HEK293T (cell line): ENCODE measurements at regions not wholly inside any gene's neighbourhood (a gene's known extent, or its start where the extent isn't known, plus 50 kb on each side); places are given as distances from the start of the nearest gene placed in this dataset.

Experiments
- CTCF ChIA-PET: fragments of 350-600 bp; formaldehyde crosslinking; extraction: SDS; loops from one replicate; lab custom pipeline; 2021; ENCODE audit warnings: antibody characterized with exemption, inconsistent platforms; lab: Yijun Ruan, JAX
- POLR2A ChIA-PET: fragments of 350-600 bp; formaldehyde crosslinking; extraction: SDS; loops from one replicate; lab custom pipeline; 2020; ENCODE audit warnings: antibody characterized with exemption, inconsistent platforms; lab: Yijun Ruan, JAX
- DNase-seq: peaks from one replicate; pipeline ENCODE4 v3.0.0; 2012; ENCODE audit warnings: mixed read lengths; ENCODE audit errors: extremely low spot score
- ARNT ChIP-seq: fragments of 450-650 bp; IDR thresholded peaks from 2 replicates; pipeline ENCODE4 v1.6.1; 2017; ENCODE audit warnings: mild to moderate bottlenecking
- BHLHE40 ChIP-seq: fragments of 450-650 bp; IDR thresholded peaks from 2 replicates; pipeline ENCODE4 v1.6.1; 2016; ENCODE audit warnings: mild to moderate bottlenecking, moderate library complexity, borderline replicate concordance
- CTBP1 ChIP-seq: fragments of 450-650 bp; IDR thresholded peaks from 2 replicates; pipeline ENCODE4 v1.6.1; 2016; ENCODE audit warnings: borderline replicate concordance
- ELF4 ChIP-seq: fragments of 450-650 bp; IDR thresholded peaks from 2 replicates; pipeline ENCODE4 v1.6.1; 2017; ENCODE audit warnings: antibody characterized with exemption
- FOXA1 ChIP-seq: fragments of 450-650 bp; IDR thresholded peaks from 2 replicates; pipeline ENCODE4 v1.6.1; 2016; ENCODE audit warnings: mild to moderate bottlenecking
- FOXK2 ChIP-seq: fragments of 450-650 bp; IDR thresholded peaks from 2 replicates; pipeline ENCODE4 v1.6.1; 2016; ENCODE audit warnings: mild to moderate bottlenecking
- FOXM1 ChIP-seq: fragments of 450-650 bp; IDR thresholded peaks from 2 replicates; pipeline ENCODE4 v1.6.1; 2017; ENCODE audit warnings: mild to moderate bottlenecking, borderline replicate concordance
- HDGF ChIP-seq: fragments of 450-650 bp; IDR thresholded peaks from 2 replicates; pipeline ENCODE4 v1.6.1; 2017; ENCODE audit warnings: antibody characterized with exemption, borderline replicate concordance
- L3MBTL2 ChIP-seq: fragments of 450-650 bp; conservative IDR thresholded peaks from 2 replicates; pipeline ENCODE4 v1.6.1; 2016; ENCODE audit warnings: mild to moderate bottlenecking
- LEF1 ChIP-seq: fragments of 450-650 bp; IDR thresholded peaks from 2 replicates; pipeline ENCODE4 v1.6.1; 2017; ENCODE audit warnings: mild to moderate bottlenecking, borderline replicate concordance
- NFRKB ChIP-seq: fragments of 450-650 bp; IDR thresholded peaks from 2 replicates; pipeline ENCODE4 v1.6.1; 2016; ENCODE audit warnings: mild to moderate bottlenecking, moderate library complexity
- PKNOX1 ChIP-seq: fragments of 450-650 bp; IDR thresholded peaks from 2 replicates; pipeline ENCODE4 v1.6.1; 2016
- SP1 ChIP-seq: fragments of 450-650 bp; IDR thresholded peaks from 2 replicates; pipeline ENCODE4 v1.6.1; 2017
- SUZ12 ChIP-seq: fragments of 450-650 bp; IDR thresholded peaks from 2 replicates; pipeline ENCODE4 v1.6.1; 2016; ENCODE audit warnings: mild to moderate bottlenecking
- TARDBP ChIP-seq: fragments of 450-650 bp; IDR thresholded peaks from 2 replicates; pipeline ENCODE4 v1.6.1; 2016
- ZNF384 ChIP-seq: fragments of 450-650 bp; IDR thresholded peaks from 2 replicates; pipeline ENCODE4 v1.6.1; 2016

GRCh38 chr7:36034020-36034419, 119.0 kb upstream of the EEPD1 start:
- DNase-seq, result no peak
- ChIA-PET CTCF (no interaction called here), POLR2A (no interaction called here)
- TF ChIP-seq FOXK2 (no peak), BHLHE40 (no peak), SP1 (no peak), CTBP1 (no peak), SUZ12 (no peak), ZNF384 (no peak), NFRKB (no peak), LEF1 (no peak), FOXA1 (no peak), L3MBTL2 (no peak), FOXM1 (no peak)

- DNase-seq, result no peak
- ChIA-PET POLR2A (no interaction called here), CTCF (interaction anchor here (0.6 kb wide), 1 partner anchor 119 kb away, joined by 3 read pairs; no protein-coding TSS in a partner anchor)
- TF ChIP-seq SP1 (no peak), FOXK2 (no peak), HDGF (no peak), CTBP1 (no peak), FOXM1 (no peak), ARNT (no peak), FOXA1 (no peak), NFRKB (no peak), LEF1 (no peak), ELF4 (no peak), TARDBP (no peak), SUZ12 (no peak), PKNOX1 (no peak), BHLHE40 (no peak), L3MBTL2 (no peak), ZNF384 (no peak)
Measured at GRCh38 chr7:36035186-36035585, 117.9 kb upstream of the EEPD1 start.

GRCh38 chr7:36036590-36036989, 116.5 kb upstream of the EEPD1 start:
- TF ChIP-seq FOXA1 (no peak), ARNT (no peak), HDGF (no peak), SUZ12 (no peak), SP1 (no peak), FOXM1 (no peak), CTBP1 (no peak), BHLHE40 (no peak), LEF1 (no peak), FOXK2 (no peak), ELF4 (no peak), TARDBP (no peak), NFRKB (no peak), ZNF384 (no peak), PKNOX1 (no peak), L3MBTL2 (no peak)
- ChIA-PET POLR2A (no interaction called here), CTCF (no interaction called here)
- no peak for DNase-seq

DNA sequence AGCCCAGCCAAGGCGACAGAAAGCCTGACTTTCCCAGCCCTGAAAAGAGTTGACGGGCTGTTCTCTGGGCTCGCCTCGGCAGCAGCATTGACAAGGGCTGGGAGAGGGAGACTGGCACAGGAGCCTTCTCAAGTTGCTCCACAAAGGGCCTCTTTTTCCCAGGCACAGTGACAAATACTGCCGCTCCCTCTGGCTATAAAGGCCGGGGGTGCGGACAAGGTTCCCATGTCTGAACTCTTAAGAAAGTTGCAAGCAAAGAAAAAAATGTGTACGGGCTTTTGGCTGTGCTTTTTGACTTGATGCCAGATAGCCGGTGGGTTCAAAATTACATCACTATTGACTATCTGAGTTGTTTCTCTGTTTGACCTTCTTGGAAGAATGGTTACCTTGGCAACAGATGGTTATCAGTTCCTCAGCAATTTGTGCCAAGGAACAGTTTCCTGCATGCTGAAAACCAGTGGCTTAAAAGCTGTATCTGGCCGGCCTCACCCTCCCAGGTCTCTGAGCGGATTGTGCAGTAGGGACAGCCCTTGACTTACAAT, 115.9 kb upstream of the EEPD1 start:
- TF ChIP-seq FOXK2 (no peak), BHLHE40 (no peak), CTBP1 (no peak), L3MBTL2 (no peak), ELF4 (no peak), TARDBP (no peak), FOXM1 (no peak), NFRKB (no peak), FOXA1 (no peak), SUZ12 (no peak), LEF1 (no peak), PKNOX1 (no peak), ARNT (no peak)
- ChIA-PET CTCF (no interaction called here), POLR2A (no interaction called here)
- DNase-seq, result no peak

- DNase-seq, result no peak
- ChIA-PET POLR2A (no interaction called here), CTCF (no interaction called here)
- no peak for TF ChIP-seq ZNF384
Measured at GRCh38 chr7:36038063-36038721, 114.9 kb upstream of the EEPD1 start.

GRCh38 chr7:36039243-36039642, 113.8 kb upstream of the EEPD1 start:
- POLR2A ChIA-PET, result no interaction called here
- no peak for DNase-seq
- TF ChIP-seq HDGF, result no peak
- CTCF ChIA-PET, result no interaction called here
